Spleen (tissue), 11 donors: ENCODE measurements at regions not wholly inside any gene's neighbourhood (a gene's known extent, or its start where the extent isn't known, plus 50 kb on each side); places are given as distances from the start of the nearest gene placed in this dataset.

Source experiments
- DNase-seq: peaks from one replicate; pipeline ENCODE4 v3.0.0-alpha.2; 2020
- H3K27ac ChIP-seq, 8 donors: fragments of 200-600 bp; sonication (generic) in 7 of 8; 1 replicate in 4 of 8; 2 replicates in 4 of 8; pipeline versions ENCODE4 v1.5.0 to v1.8.0; 2016 to 2021; ENCODE audit warnings: inconsistent platforms in 4 of 8, mild to moderate bottlenecking in 4 of 8, moderate library complexity in 1 of 8
- H3K27me3 ChIP-seq, 7 donors: fragments of 200-600 bp; sonication (generic) in 6 of 7; replicated peaks in 1 of 7; 1 replicate in 4 of 7; 2 replicates in 3 of 7; pipeline versions ENCODE4 v1.5.0 to v1.8.0; 2016 to 2021; ENCODE audit warnings: inconsistent platforms in 3 of 7, mild to moderate bottlenecking in 1 of 7
- H3K36me3 ChIP-seq, 6 donors: fragments of 200-600 bp; sonication (generic) in 5 of 6; 1 replicate in 4 of 6; 2 replicates in 2 of 6; pipeline versions ENCODE4 v1.5.0 to v1.8.0; 2016 to 2021; ENCODE audit warnings: inconsistent platforms in 2 of 6
- H3K4me1 ChIP-seq, 6 donors: fragments of 200-600 bp; sonication (generic) in 5 of 6; 1 replicate in 3 of 6; 2 replicates in 3 of 6; pipeline versions ENCODE4 v1.5.0 to v1.8.0; 2016 to 2021; ENCODE audit warnings: inconsistent platforms in 3 of 6
- H3K4me3 ChIP-seq, 8 donors: fragments of 200-600 bp; sonication (generic) in 7 of 8; 1 replicate in 4 of 8; 2 replicates in 4 of 8; pipeline versions ENCODE4 v1.5.0 to v1.8.0; 2016 to 2021; ENCODE audit warnings: inconsistent platforms in 4 of 8, mild to moderate bottlenecking in 4 of 8, moderate library complexity in 2 of 8
- H3K9me3 ChIP-seq, 8 donors: fragments of 200-600 bp; sonication (generic) in 7 of 8; 1 replicate in 4 of 8; 2 replicates in 4 of 8; pipeline versions ENCODE4 v1.5.0 to v1.8.0; 2016 to 2021; ENCODE audit warnings: inconsistent platforms in 4 of 8
- POLR2A ChIP-seq, 3 donors: fragments of 450-650 bp; IDR thresholded peaks; one replicate each; pipeline ENCODE4 v1.5.1; 2017; ENCODE audit warnings: antibody characterized with exemption in 3 of 3, mild to moderate bottlenecking in 1 of 3
- POLR2AphosphoS5 ChIP-seq, 3 donors: sonication (generic); formaldehyde crosslinking; IDR thresholded peaks; one replicate each; pipeline ENCODE4 v1.5.1; 2017; ENCODE audit warnings: antibody characterized with exemption in 3 of 3
- WGBS, 5 donors: extraction: QIAGEN DNeasy Blood & Tissue Kit in 3 of 5; methylation state at CpG; one replicate each; pipeline versions ENCODE4 v1.1.5 to v1.1.7; 2013 to 2018; 5-methylcytosine and 5-hydroxymethylcytosine counted together
- intact Hi-C: fragments of 100-400 bp; cut with DNase I; formaldehyde crosslinking; loops from one replicate; pipeline ENCODE4 v1.15.0; 2023; ENCODE audit warnings: low total_unique reads
- TF ChIP-seq, protein P1 (sequence below), 11 experiments: fragments of 200-600 bp in 7 of 11; fragments of 450-650 bp in 4 of 11; sonication (generic) in 4 of 11; IDR thresholded peaks in 8 of 11; conservative IDR thresholded peaks in 3 of 11; 1 replicate in 7 of 11; 2 replicates in 4 of 11; pipeline versions ENCODE4 v1.4.0 to v1.8.0; 2016 to 2021; ENCODE audit warnings: antibody characterized with exemption in 11 of 11, inconsistent platforms in 4 of 11, mild to moderate bottlenecking in 1 of 11
- donor health status: healthy with polysubstance abuse.
- donor health status: DM: no; HTN: no; CAD: no; lungs with moderate emphysema.
- donor health status: DM: no; HTN: no; CAD: no.
- donor health status: Bipolar disorder and iron deficiency.
- donor health status: healthy.
- donor health status: DM: no; HTN: no; CAD: no.
- donor health status: DM: yes; HTN: yes; CAD: no.

GRCh38 chr18:30016179-30016578 is 1026.4 kb downstream of the DSC3 start:
- 78 to 92% (median 88%) methylated on average over 2 of the region's 2 CpGs for WGBS, 5 donors
- DNase-seq, result no peak
- Histone ChIP-seq H3K27ac (no peak overlapping the region), H3K4me1 (no peaks in the 10 kb centered on the region), H3K4me3 (no peak overlapping the region), H3K36me3 (no peaks in the 10 kb centered on the region), H3K9me3 (no peaks in the 10 kb centered on the region), H3K27me3 (no peaks in the 10 kb centered on the region)
- TF ChIP-seq POLR2AphosphoS5 (IDR thresholded peaks at IDR 0.05) (no peak), POLR2A (IDR thresholded peaks at IDR 0.05) (no peak)
- TF ChIP-seq, protein P1, sequence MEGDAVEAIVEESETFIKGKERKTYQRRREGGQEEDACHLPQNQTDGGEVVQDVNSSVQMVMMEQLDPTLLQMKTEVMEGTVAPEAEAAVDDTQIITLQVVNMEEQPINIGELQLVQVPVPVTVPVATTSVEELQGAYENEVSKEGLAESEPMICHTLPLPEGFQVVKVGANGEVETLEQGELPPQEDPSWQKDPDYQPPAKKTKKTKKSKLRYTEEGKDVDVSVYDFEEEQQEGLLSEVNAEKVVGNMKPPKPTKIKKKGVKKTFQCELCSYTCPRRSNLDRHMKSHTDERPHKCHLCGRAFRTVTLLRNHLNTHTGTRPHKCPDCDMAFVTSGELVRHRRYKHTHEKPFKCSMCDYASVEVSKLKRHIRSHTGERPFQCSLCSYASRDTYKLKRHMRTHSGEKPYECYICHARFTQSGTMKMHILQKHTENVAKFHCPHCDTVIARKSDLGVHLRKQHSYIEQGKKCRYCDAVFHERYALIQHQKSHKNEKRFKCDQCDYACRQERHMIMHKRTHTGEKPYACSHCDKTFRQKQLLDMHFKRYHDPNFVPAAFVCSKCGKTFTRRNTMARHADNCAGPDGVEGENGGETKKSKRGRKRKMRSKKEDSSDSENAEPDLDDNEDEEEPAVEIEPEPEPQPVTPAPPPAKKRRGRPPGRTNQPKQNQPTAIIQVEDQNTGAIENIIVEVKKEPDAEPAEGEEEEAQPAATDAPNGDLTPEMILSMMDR (IDR thresholded peaks at IDR 0.05 in 8 of 11, conservative IDR thresholded peaks at IDR 0.05 in 3 of 11), result no peak
- intact Hi-C loops, result no loop called here

- H3K27me3 ChIP-seq, result no peaks in the 10 kb centered on the region
- WGBS, 5 donors, result 83 to 100% (median 88%) methylated on average over 1 of the region's 1 CpG
- intact Hi-C loops, result no loop called here
- TF ChIP-seq POLR2AphosphoS5 (IDR thresholded peaks at IDR 0.05) (no peak), POLR2A (IDR thresholded peaks at IDR 0.05) (no peak)
- TF ChIP-seq, protein P1 (IDR thresholded peaks at IDR 0.05 in 8 of 11, conservative IDR thresholded peaks at IDR 0.05 in 3 of 11), result no peak
- H3K27ac ChIP-seq, result no peak overlapping the region
- H3K4me3 ChIP-seq, result no peak overlapping the region
- DNase-seq, result no peak
- peaks cover 0 to 4% (median 0%) of the 10 kb centered on the region in 8 donors for H3K9me3 ChIP-seq
- no peaks in the 10 kb centered on the region for H3K36me3 ChIP-seq
- no peaks in the 10 kb centered on the region for H3K4me1 ChIP-seq
Measured at GRCh38 chr18:30004965-30005364, 1037.6 kb downstream of the DSC3 start.

DNA sequence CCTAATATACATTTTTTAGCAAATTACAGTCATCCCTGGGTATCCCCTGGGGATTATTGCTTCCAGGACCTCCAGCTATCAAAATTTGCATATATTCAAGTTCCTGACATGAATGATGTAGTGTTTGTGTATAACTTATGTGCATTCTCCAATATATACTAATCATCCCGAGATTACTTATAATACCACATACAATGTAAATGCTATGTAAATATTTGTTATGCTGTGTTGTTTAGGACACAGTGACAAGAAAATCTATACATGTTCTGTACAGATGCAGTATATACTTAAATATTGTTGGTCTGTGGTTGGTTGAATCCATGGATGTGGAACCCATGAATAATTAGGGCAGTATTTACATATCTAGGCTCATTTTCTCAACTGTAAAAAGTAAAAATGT is 1060.3 kb downstream of the DSC3 start:
- DNase-seq, result no peak
- 74 to 93% (median 81%) methylated on average over 1 of the region's 1 CpG for WGBS, 5 donors
- TF ChIP-seq POLR2AphosphoS5 (IDR thresholded peaks at IDR 0.05) (no peak), POLR2A (IDR thresholded peaks at IDR 0.05) (no peak)
- TF ChIP-seq, protein P1 (IDR thresholded peaks at IDR 0.05 in 8 of 11, conservative IDR thresholded peaks at IDR 0.05 in 3 of 11), result no peak

GRCh38 chr18:29979881-29980280 is 1062.7 kb downstream of the DSC3 start:
- no peak for TF ChIP-seq POLR2A (IDR thresholded peaks at IDR 0.05)
- Histone ChIP-seq H3K27me3 (no peaks in the 10 kb centered on the region), H3K27ac (no peak overlapping the region), H3K9me3 (peaks cover 0 to 6% (median 0%) of the 10 kb centered on the region in 8 donors), H3K4me3 (no peak overlapping the region), H3K4me1 (no peaks in the 10 kb centered on the region), H3K36me3 (no peaks in the 10 kb centered on the region)
- no peak for DNase-seq
- intact Hi-C loops, result no loop called here
- 78 to 94% (median 88%) methylated on average over 1 of the region's 1 CpG for WGBS, 5 donors

More for the DNA sequence above, 1060.3 kb downstream of the DSC3 start:
- no peaks in the 10 kb centered on the region for H3K36me3 ChIP-seq
- peaks cover 0 to 24% (median 15%) of the 10 kb centered on the region in 8 donors for H3K9me3 ChIP-seq
- intact Hi-C loops, result no loop called here
- no peak overlapping the region for H3K4me3 ChIP-seq
- no peaks in the 10 kb centered on the region for H3K27me3 ChIP-seq
- no peak overlapping the region for H3K27ac ChIP-seq
- H3K4me1 ChIP-seq, result no peaks in the 10 kb centered on the region

DNA sequence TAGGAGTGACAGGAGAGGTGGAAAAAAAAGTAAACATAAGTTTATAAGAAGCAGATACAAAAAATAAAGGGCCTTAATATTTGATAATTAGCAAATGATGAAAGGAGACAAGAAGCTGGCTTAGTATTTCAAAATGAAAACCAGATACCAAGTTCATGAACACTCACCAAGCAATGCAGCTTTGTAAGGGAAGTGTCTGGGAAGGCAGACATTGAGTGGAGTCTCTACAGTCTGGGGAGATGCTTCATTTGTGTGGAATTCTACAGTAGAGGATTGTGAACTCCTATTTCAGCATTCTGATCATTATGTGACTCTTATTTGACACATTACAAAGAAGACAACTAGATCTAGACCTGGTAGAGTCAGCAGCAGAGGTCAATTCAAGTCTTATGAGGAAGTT is 1072.7 kb downstream of the DSC3 start:
- DNase-seq, result no peak
- intact Hi-C loops, result no loop called here
- no peak overlapping the region for H3K4me3 ChIP-seq
- H3K4me1 ChIP-seq, result no peaks in the 10 kb centered on the region
- H3K27me3 ChIP-seq, result no peaks in the 10 kb centered on the region
- no peaks in the 10 kb centered on the region for H3K36me3 ChIP-seq
- H3K9me3 ChIP-seq, result peaks cover 0 to 12% (median 1%) of the 10 kb centered on the region in 8 donors
- TF ChIP-seq, protein P1 (IDR thresholded peaks at IDR 0.05 in 8 of 11, conservative IDR thresholded peaks at IDR 0.05 in 3 of 11), result no peak
- TF ChIP-seq POLR2A (IDR thresholded peaks at IDR 0.05) (no peak), POLR2AphosphoS5 (IDR thresholded peaks at IDR 0.05) (no peak)
- H3K27ac ChIP-seq, result no peak overlapping the region
